HG03442 (cell line): ENCODE measurements at regions not wholly inside any gene's neighbourhood (a gene's known extent, or its start where the extent isn't known, plus 50 kb on each side); places are given as distances from the start of the nearest gene placed in this dataset.

Source experiments
- ATAC-seq: cut with Tn5 transposase; IDR thresholded peaks from one replicate; pipeline ENCODE4 v1.9.1; 2021; ENCODE audit warnings: mild to moderate bottlenecking, moderate library complexity; ENCODE audit not compliant: unreplicated experiment

DNA sequence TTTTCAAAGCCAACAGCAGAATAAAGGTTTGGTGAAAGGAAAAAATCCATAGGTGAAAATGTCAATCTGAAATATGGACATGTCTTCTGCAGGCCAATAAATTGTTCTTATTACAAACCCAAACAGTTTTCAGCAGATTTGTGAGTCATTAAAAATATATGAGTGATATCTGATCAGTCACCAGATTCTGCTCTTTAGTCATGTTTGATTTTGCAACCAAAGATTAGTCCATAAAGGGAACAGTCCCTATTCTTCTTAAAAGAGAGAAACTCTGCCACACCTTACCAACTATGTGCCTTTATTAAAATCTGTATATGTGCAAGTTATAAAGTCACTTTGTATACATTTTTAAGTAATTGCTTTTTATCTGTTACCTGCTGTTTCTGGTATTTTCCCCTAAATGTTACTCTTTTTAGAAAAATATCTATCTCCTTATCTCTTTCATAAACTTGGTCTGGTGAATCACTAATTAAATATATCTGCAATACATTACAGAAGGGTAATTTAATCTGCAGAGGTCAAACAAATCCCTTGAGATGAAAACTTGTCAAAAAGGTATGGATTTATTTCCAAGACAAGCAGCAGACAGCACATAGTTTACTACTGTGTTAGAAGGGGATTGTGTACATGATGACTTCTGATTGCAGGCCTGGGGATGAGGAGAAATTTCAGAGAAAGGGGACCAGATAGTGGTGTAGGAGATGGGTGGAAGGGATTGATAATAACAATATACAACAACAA is 322.9 kb upstream of the NWD2 start:
- no peak for ATAC-seq

DNA sequence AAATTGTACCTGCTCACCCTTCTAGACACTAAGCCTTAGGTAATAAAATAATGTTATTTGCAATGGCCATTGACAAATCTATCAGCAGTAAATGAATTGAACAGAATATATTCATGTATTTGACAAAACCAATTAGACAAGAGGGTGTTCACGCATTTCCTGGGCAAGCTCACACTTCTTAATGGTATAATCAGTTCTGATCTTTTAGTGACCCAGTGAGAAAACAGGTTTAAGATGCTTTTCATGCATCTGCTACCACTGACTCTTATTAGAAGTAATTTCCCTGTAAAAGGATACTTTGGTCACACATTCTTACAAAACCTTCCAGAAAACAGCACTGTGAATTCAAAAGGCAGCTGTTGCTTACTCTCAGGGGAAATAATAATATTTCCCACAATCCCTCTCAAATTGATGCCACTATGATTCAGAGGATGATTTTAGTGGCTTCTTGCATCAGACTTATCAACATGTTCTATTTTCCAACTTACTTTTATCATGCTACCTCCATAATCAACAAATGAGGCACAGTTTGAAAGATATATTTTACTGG is 313.9 kb upstream of the NWD2 start:
- ATAC-seq, result no peak

DNA sequence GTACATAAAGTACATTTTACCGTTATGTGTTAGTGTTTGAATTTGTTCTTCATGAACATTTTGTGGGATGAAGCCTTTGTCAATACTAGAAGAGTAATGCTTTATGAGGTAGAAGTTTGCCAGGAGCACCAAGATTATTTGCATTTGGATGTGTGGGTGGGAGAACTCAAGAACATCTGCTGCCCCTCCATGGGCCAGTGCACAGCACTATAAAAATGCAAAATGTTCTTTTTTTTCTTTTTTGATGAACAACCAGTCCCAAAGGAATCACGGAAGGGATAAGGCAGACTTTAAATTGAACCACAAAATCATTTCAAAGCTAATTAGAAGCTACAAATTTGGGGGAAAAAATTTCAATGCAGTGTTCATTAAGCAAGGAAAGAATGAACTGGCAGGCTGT is 300.3 kb upstream of the NWD2 start:
- ATAC-seq, result no peak

DNA sequence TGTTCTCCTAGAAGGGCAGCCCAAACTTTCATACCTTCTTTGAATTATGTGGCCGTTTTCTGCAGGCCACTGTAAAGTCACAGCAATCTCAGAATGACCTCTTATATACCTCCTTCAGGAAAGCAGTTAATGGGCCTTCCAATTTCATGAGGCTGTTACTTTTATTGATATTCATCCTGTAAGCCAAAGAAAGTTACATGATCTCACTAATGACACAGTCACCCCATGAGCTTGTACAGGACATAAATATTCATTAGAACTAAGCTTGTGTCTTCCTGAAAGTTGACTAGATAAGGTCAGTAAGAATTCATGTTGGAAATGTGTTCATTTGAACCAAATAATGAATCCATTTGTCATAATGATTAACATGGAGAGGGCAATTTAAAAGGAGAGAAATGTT is 283.1 kb upstream of the NWD2 start:
- no peak for ATAC-seq

DNA sequence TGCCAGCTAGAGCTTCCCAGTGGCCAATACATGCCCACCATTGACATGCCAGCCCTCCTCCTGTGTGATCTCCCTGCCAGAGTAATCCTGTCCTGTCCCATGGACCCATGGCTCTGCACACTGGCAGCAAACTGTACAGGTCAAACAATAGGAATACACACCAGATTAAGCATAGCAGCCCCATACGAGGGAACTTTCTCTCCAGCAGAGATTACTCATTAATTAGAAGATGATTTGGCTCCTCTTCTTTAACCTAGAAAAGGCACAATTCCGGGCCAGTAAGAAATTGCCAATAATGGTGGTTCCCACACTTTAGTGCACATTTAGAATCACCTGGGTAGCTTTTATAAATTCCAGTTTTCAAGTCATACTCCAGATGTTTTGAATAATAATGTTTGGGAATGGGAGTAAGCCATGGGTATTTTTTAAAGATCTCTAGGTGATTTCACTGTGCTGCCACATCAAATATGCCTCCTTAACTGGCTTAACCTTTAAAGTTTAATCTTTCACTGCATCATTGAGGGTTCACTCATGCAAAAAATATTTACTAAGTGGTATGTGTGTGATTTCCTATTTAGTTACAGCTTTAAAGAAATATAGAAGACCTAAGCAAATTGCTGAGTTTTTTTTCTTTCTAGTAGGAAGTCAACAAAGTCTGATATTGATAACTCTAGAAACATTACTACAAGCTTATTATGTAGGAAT is 277.6 kb upstream of the NWD2 start:
- no peak for ATAC-seq

DNA sequence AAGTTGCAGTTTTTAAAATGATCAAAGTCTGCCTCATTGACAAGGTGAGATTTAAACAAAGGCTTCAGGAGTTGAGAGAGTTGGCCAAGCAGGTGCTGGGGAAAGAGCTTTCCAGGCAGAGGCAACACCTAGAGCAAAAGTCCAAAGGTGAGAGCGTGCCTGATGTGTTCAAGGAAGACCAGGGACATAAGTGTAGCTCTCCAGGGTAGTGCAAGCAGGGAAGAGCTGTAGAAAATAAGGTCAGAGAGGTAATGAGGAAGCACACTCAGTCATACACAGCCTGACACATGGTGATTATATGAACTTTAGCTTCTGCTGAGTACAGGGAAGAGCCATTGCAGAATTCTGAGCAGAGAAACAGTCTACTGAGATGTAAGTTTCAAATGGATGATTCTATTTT is 265.0 kb upstream of the NWD2 start:
- ATAC-seq, result no peak

DNA sequence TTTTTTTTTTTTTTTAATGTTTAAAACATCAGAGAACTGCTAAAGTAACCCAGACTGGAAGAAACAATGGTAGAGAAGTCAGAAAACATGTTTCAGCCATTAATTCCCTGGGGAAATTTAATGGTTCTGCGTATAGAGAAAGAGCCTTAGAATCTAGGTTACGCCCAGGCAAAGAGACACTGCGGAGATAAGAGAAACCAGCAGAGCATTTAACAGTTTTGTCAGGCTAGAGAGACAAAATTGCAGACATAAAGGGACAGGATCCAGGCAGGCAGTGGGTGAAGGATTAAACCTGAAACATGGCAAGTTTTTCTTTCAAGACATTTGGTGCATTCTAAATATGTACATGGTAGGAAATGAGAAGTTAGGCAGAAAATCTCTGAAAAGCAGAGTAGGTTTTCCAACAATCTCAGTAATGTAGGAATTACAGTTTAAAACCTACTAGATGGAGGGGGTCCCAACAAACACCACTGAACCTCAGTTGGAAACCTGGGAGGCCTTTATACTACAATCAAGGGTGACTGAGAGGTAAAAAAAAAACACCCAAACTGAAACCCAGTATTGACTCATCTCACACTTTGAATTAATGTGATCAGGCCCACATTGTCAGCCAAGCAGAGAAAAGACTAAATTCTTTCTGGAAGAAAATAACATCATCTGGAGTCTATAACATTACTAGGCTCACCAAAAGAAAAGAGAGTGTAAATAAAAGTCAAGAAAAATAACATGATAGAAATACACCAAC is 254.2 kb upstream of the NWD2 start:
- peak; percentile 90 for ATAC-seq

DNA sequence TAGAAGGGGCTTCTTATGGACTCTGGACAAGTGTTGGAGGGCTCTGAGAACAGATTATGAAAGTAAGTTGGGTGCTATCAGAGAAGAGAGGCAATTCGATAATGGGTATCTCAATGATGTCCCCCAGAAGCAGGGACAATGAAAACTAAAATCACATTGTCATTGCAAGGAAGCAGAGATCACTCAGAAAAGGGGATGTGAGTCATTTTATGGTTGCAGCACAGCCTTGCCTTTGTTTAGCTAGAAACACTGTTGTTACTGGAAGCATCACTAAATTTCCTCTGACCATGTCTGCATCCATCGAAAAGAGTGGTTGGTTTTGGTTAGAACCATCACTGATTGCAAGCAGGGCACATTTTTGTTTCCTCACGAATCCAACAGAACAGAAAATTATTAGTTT is 246.8 kb upstream of the NWD2 start:
- peak; percentile 70 for ATAC-seq

DNA sequence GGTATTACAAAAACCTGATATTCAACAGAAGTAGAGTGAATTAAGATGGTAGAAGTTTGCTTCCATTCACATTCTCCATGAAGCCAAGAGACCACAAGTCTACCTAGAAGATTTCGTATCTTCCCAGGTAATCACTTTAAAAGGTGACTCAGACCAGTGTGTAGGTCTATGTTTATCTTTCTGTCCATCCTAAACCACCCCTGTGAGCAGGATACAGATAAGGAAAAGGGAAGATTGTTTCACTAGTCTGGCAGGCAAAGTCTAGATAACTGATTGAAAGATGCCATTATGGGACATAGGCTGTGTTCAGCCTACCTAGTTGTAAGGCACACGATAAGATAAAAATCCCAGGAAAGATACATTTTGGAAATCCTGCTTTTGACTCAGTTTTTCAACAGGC is 244.3 kb upstream of the NWD2 start:
- no peak for ATAC-seq

DNA sequence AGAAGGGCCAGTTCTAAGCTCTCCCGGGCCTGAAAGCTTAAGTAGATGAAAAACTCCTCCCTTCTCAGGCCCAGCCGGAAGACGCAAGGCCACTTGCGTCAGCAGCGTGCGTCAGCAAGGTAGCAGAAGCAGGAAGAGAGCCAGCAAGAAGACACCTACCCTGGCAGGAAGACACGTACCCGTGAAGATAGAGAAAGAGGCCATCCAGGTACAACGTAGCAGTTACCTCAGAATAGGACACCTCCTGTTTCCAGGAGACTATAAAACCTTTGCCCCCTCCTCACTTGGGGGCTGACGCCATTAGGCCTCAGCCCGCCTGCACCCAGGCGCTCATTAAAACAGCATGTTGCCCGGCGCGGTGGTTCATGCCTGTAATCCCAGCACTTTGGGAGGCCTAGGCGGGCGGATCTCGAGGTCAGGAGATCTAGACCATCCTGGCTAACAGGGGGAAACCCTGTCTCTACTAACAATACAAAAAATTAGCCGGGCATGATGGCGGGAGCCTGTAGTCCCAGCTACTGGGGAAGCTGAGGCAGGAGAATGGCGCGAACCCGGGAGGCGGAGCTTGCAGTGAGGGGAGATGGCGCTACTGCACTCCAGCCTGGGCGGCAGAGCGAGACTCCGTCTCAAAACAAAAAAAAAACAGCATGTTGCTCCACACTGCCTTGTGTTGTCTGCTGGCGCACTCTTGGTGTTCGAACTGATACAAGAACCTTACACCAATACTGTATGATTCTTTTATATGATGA is 242.7 kb upstream of the NWD2 start:
- no peak for ATAC-seq

DNA sequence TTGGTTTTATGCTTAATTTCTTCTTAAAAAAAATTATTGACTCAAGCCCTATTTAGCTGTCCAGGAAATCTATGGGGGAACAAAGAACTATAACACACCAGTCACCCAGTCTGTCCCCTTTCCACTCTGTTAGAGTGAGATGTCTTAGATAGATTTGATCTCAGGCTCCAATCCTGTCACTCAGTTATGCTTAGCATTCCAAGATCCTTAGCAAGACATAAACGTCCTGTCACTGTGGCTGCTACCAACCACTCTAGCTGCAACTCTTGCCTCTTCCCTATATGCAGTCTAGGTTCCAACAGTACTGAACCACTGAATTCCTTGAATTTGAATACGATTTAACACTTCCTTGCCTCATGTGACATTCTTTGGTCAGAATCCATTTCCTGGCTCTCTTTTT is 241.9 kb upstream of the NWD2 start:
- no peak for ATAC-seq

DNA sequence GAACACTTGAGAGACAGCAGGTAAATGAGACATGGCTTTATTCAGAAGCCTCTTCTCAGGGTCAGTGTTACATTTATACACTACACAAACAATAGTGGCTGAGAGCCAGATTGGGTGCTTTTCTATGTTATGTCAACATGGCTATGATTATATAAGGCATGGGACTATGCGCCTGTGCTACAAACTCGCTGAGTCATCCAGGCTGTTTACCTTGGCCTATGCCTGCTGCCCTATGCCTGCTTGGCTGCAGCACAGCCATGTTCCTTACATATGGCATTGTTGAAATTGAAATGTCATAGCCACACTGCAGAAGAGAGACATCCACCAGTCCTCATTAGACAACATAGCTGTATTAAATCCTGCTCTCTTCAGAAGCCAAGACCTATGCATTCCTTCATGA is 236.3 kb upstream of the NWD2 start:
- no peak for ATAC-seq

DNA sequence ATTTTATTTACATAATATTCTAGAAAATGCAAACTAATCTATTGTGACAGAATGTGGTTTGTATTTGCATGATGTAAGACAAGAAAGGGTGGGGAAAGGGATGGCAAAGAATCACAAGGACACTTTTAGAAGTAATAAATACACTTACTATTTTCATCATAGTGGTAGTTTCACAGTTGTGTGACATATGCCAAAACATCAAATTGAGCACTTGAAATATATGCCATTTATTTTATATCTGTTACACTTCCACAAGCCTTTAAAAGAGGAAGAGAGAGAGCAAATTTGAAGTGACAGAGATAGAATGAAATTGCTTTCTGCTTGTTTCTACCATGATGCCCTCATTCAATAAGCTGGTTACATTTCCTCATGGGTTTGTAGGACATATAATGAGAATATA is 230.0 kb upstream of the NWD2 start:
- ATAC-seq, result no peak

DNA sequence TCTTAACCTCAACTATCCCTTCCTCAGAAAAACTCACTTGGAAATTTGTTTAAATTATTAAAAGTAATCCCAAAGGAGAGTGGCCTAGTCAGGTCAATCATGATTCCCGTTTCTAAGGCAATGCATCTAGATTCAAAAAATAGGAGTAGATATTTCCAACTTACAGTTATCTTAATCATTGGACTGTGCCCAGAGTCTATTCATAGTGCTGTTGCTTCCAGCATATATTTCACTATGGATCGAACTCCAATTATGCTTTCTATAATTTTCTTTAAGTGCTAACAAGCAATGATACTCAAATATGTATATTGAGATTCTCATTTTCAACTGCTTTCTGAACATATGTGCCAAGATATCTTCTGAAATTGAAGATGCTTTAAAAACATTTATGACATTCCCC is 229.2 kb upstream of the NWD2 start:
- ATAC-seq, result no peak

DNA sequence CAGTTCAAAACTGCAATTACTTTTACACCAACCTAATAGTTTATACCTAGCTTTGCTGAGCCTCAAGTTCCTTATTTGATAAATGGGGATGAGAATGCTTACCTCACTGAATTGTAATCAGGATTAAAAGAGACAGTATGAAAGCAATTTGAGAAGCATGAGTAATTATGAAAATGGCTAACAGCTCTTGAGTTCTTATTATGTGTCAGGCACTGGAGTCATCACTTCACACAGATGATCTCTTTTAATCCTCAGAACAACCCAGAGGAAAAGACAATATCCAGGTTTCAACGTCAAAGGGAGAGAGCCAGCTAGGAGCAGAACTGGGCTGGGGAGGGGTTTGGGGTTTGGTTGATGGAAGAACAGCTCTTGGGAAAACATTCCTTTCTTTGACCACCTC is 221.0 kb upstream of the NWD2 start:
- no peak for ATAC-seq

DNA sequence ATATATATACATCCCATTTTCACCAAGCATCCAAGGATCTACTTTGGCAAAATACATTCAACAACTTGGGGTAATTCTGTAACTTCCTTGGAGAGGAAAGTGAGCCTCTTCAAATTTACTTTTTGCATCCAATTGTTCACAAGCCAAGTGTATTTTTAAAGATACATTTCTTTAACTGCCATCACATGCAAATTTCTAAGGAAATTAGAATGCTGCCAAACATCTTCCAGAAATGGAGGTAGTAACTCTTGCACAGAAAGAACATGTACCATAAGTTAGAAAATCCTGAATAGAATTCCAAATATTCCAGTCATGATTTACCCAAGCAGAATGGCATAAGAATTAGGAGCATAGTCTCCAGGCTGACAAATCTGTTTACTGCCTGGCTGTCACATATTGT is 220.5 kb upstream of the NWD2 start:
- ATAC-seq, result no peak

DNA sequence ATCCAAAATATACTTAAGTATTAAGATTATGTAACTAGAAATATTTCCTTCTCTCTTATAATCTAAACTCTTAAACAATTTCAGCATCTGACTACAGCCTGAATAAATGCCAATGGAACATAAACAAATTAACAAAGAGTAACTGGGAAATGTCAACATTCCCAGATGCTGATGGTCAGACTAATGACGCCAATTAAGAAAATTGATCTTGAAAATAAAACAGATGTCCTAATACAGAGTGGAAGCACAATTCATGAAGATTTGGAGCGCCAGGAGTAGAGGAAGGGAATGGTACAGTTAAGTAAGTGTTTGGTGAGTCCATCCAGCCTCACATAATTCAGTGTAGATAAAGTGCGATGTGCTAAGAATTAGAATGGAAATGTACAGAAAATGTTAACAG is 203.7 kb upstream of the NWD2 start:
- ATAC-seq, result no peak

DNA sequence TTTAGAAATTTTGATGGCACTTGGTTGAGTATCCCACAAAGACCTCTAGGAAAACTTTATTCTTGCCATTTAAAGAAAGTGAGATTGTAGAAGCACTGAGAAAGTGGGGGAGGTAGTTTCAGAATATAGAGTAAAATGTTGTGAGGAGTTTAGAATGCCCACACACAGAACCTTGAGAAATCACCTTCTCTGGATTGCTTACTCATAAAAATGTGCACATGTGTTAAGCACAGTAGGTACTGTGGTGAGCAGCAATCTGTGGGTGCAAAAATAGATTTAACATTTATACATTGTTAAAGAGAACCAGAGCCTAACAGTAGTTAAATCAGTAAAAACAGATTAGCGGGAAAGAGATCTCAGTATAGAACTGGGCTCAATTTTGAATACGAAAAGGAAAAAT is 201.2 kb upstream of the NWD2 start:
- no peak for ATAC-seq

DNA sequence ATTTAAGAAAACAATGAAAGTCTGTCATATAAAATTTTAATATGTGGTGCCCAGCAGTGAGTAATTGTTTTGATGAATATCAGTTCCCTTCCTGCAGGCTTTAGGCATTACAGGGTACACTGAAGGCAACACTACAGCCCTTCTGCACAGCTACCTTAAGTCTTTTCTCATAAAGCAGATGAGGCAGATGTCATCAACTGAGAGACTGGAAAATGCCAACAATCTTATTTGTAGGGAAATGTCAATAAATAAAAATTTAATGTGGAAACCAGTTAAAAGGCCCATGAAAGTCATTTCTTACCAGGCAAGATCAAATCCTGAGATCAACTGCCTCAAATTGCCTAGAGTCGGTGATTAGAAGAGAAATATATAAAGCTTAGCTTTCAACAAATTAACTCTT is 193.4 kb upstream of the NWD2 start:
- ATAC-seq, result no peak

DNA sequence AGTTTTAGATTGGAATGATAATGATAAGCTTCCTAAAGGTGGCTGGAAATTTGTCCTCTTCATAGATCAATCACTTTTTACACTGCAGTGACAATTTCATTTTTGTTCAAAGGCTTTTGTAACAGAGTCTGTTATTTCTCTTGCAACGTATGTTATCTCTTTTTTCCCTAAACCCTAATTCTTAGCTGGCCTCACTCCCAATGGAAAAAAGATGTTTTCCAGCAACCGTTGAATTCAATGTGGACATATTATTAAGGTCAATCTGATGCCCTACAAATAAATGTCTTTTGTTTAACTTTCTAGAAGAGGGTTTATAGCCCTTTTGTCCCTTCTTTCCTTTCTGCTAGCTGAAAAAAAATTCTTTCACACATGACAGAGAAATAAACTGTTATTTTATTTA is 192.7 kb upstream of the NWD2 start:
- ATAC-seq, result no peak

DNA sequence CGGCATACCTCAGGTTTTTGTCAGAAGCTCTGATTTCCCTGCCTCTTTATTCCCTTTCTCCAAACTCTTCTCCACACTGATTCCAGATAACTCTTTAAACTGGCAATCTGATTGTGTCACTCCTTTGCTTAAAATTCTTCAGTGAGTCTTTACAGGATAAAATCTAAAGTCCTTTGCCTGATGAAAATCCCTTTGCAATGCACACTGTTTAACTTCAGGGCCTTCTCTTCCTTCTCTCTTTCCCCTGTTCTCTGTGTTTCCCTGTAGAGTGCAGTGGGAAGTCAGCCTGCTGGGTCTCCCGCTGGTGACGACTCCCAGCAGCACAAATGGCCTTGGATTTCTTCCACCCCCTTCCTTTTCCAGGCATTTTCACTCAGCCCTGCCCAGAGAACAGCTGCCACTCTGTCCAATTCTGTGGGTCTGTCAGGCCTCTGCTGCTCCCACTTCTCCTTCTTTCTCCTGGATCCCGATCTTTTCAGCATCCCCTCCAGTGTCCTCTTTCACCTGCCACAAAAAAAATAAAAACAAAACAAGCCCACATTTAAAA is 189.9 kb upstream of the NWD2 start:
- no peak for ATAC-seq
